GM23338 (cell line): ENCODE measurements at regions not wholly inside any gene's neighbourhood (a gene's known extent, or its start where the extent isn't known, plus 50 kb on each side); places are given as distances from the start of the nearest gene placed in this dataset.

Source experiments
- ATAC-seq: fragments of 200-7000 bp; cut with Tn5 transposase; 3 replicates; pipeline ENCODE4 v1.9.1; 2020
- DNase-seq: peaks from one replicate; pipeline ENCODE4 v3.0.0-alpha.2; 2015; ENCODE audit warnings: low spot score
- H2AFZ ChIP-seq: fragments of 200-600 bp; sonication (generic); 2 replicates; pipeline ENCODE4 v1.8.0; 2016; ENCODE audit warnings: antibody characterized with exemption, mild to moderate bottlenecking, moderate library complexity
- H3F3A ChIP-seq: fragments of 200-600 bp; sonication (generic); replicated peaks from 2 replicates; pipeline ENCODE4 v1.8.0; 2017; ENCODE audit warnings: antibody characterized with exemption, mixed run types, low read depth
- H3K27ac ChIP-seq: fragments of 200-600 bp; sonication (generic); 2 replicates; pipeline ENCODE4 v1.6.1; 2016; ENCODE audit warnings: low read depth
- H3K27me3 ChIP-seq: fragments of 200-600 bp; sonication (generic); 2 replicates; pipeline ENCODE4 v1.8.0; 2016; ENCODE audit warnings: mild to moderate bottlenecking, mixed run types, moderate library complexity; ENCODE audit not compliant: insufficient read depth
- H3K36me3 ChIP-seq: fragments of 200-600 bp; sonication (generic); 2 replicates; pipeline ENCODE4 v1.8.0; 2016; ENCODE audit warnings: mild to moderate bottlenecking; ENCODE audit not compliant: insufficient read depth
- H3K4me1 ChIP-seq: fragments of 200-600 bp; sonication (generic); 2 replicates; pipeline ENCODE4 v1.8.0; 2016; ENCODE audit warnings: mild to moderate bottlenecking, moderate library complexity; ENCODE audit not compliant: insufficient read depth
- H3K4me2 ChIP-seq: fragments of 200-600 bp; sonication (generic); 2 replicates; pipeline ENCODE4 v1.7.1; 2017; ENCODE audit warnings: mixed run types
- H3K4me3 ChIP-seq: fragments of 200-600 bp; sonication (generic); 2 replicates; pipeline ENCODE4 v1.6.1; 2016; ENCODE audit warnings: mixed run types
- H3K79me2 ChIP-seq: fragments of 200-600 bp; sonication (generic); replicated peaks from 2 replicates; pipeline ENCODE4 v1.8.0; 2017; ENCODE audit warnings: mild to moderate bottlenecking; ENCODE audit not compliant: insufficient read depth
- H3K9me2 ChIP-seq: fragments of 200-600 bp; sonication (generic); 2 replicates; pipeline ENCODE4 v1.8.0; 2017; ENCODE audit not compliant: insufficient read depth
- H4K20me1 ChIP-seq: fragments of 200-600 bp; sonication (generic); replicated peaks from 2 replicates; pipeline ENCODE4 v1.8.0; 2017; ENCODE audit warnings: mild to moderate bottlenecking; ENCODE audit not compliant: insufficient read depth
- H3K27ac Mint-ChIP-seq: 2 replicates; pipeline ENCODE4 v1.8.0; 2020; ENCODE audit warnings: inconsistent platforms, mild to moderate bottlenecking, moderate library complexity, mixed read lengths
- H3K27me3 Mint-ChIP-seq: 3 replicates; pipeline ENCODE4 v1.8.0; 2022; ENCODE audit warnings: low read depth, mild to moderate bottlenecking, moderate library complexity, mixed read lengths, inconsistent platforms; ENCODE audit not compliant: insufficient read depth, poor library complexity
- H3K36me3 Mint-ChIP-seq: 3 replicates; pipeline ENCODE4 v1.8.0; 2021; ENCODE audit warnings: low read depth, mild to moderate bottlenecking, inconsistent platforms, moderate library complexity, mixed read lengths
- H3K4me1 Mint-ChIP-seq: 3 replicates; pipeline ENCODE4 v1.8.0; 2020; ENCODE audit warnings: mild to moderate bottlenecking, inconsistent platforms, mixed read lengths
- H3K4me3 Mint-ChIP-seq: 3 replicates; pipeline ENCODE4 v1.8.0; 2021; ENCODE audit warnings: moderate library complexity, mild to moderate bottlenecking, inconsistent platforms, mixed read lengths
- H3K9me3 Mint-ChIP-seq: 3 replicates; pipeline ENCODE4 v1.8.0; 2020; ENCODE audit warnings: moderate library complexity, mild to moderate bottlenecking, inconsistent platforms, mixed read lengths
- CREB1 ChIP-seq: fragments of 250-450 bp; sonication (Bioruptor Pico); IDR thresholded peaks from 2 replicates; pipeline ENCODE4 v1.5.0; 2020; ENCODE audit warnings: low read depth, mild to moderate bottlenecking, moderate library complexity
- CTCF ChIP-seq, 2 experiments: fragments of 200-600 bp in 1 of 2; sonication (generic) in 1 of 2; conservative IDR thresholded peaks; 2 replicates each; pipeline versions ENCODE4 v1.5.1 to v1.6.1; 2016 to 2017; ENCODE audit warnings: antibody characterized with exemption in 2 of 2, low read depth in 2 of 2, mild to moderate bottlenecking in 2 of 2, moderate library complexity in 1 of 2
- EZH2 ChIP-seq: fragments of 200-600 bp; sonication (generic); IDR thresholded peaks from one replicate; pipeline ENCODE4 v1.8.0; 2017; ENCODE audit warnings: antibody characterized with exemption, mild to moderate bottlenecking, low read depth; ENCODE audit not compliant: unreplicated experiment
- EZH2phosphoT487 ChIP-seq: fragments of 200-600 bp; sonication (generic); IDR thresholded peaks from one replicate; pipeline ENCODE4 v1.8.1; 2018; ENCODE audit warnings: antibody characterized with exemption; ENCODE audit not compliant: unreplicated experiment
- JUNB ChIP-seq: IDR thresholded peaks from one replicate; pipeline ENCODE4 v1.6.1; 2016; ENCODE audit warnings: antibody characterized with exemption; ENCODE audit not compliant: unreplicated experiment
- NANOG ChIP-seq: IDR thresholded peaks from 2 replicates; pipeline ENCODE4 v1.6.1; 2016; ENCODE audit warnings: antibody characterized with exemption, borderline replicate concordance
- POLR2AphosphoS5 ChIP-seq: IDR thresholded peaks from 2 replicates; pipeline ENCODE4 v1.6.1; 2016; ENCODE audit warnings: antibody characterized with exemption, low read depth
- REST ChIP-seq: IDR thresholded peaks from one replicate; pipeline ENCODE4 v1.6.1; 2018; ENCODE audit warnings: antibody characterized with exemption; ENCODE audit not compliant: unreplicated experiment
- STAT1 ChIP-seq: IDR thresholded peaks from one replicate; pipeline ENCODE4 v1.6.1; 2016; ENCODE audit warnings: antibody characterized with exemption; ENCODE audit not compliant: unreplicated experiment
- ZNF114 ChIP-seq: fragments of 250-450 bp; sonication (Bioruptor Pico); IDR thresholded peaks from 2 replicates; pipeline ENCODE4 v1.5.0; 2020; ENCODE audit warnings: mild to moderate bottlenecking, moderate library complexity
- ZNF331 ChIP-seq: fragments of 250-450 bp; sonication (Bioruptor Pico); IDR thresholded peaks from 2 replicates; pipeline ENCODE4 v1.5.0; 2020; ENCODE audit warnings: low read depth, mild to moderate bottlenecking, moderate library complexity
- TF ChIP-seq, protein P1 (sequence below): IDR thresholded peaks from 2 replicates; pipeline ENCODE4 v1.6.1; 2016; ENCODE audit warnings: antibody characterized with exemption
- TF ChIP-seq, protein P2 (sequence below): fragments of 250-450 bp; sonication (Bioruptor Pico); IDR thresholded peaks from 2 replicates; pipeline ENCODE4 v1.5.0; 2020; ENCODE audit warnings: mild to moderate bottlenecking, moderate library complexity

DNA sequence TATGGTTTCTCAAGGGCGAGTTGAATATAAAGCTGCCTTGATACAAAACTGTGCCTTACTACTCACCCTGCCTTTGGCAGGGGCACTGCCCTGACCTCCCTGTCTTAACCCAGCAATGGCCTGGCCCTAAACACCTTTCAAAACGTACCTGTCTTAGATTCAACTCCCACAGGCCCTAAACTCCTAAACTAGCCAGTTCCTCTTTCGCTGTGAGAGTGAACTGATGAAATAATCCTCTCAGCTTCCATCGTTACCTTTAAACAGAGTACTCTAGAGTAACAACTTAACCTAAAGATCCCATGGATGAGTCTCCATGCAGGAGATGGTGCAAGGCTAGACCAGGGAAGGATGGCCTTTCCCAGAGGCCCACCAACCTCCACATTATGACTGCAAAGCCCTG is 133.0 kb upstream of the THBS1 start:
- Histone ChIP-seq H3K27ac (no peak overlapping the region), H3F3A (no peaks in the 10 kb centered on the region), H4K20me1 (no peaks in the 10 kb centered on the region), H3K4me2 (no peak overlapping the region), H3K4me3 (no peak overlapping the region), H3K9me2 (peaks cover 20% of the 10 kb centered on the region), H3K4me1 (no peaks in the 10 kb centered on the region), H2AFZ (peak overlapping the region; percentile 6; the same call in 1 of the 2 replicates), H3K27me3 (no peaks in the 10 kb centered on the region), H3K79me2 (no peaks in the 10 kb centered on the region), H3K36me3 (no peaks in the 10 kb centered on the region)
- peaks cover 12% of the 10 kb centered on the region; the same call in 2 of the 3 replicates for H3K9me3 Mint-ChIP-seq
- peaks cover 15% of the 10 kb centered on the region for H3K4me1 Mint-ChIP-seq
- H3K36me3 Mint-ChIP-seq, result peaks cover 3% of the 10 kb centered on the region; the same call in 1 of the 3 replicates
- no peaks in the 10 kb centered on the region for H3K27me3 Mint-ChIP-seq
- H3K4me3 Mint-ChIP-seq, result no peak overlapping the region
- ATAC-seq, result no peak
- peak overlapping the region; percentile 11 for H3K27ac Mint-ChIP-seq
- no peak for TF ChIP-seq NANOG
- TF ChIP-seq EZH2phosphoT487, result no peak
- no peak for TF ChIP-seq REST
- TF ChIP-seq CTCF (conservative IDR thresholded peaks at IDR 0.05; ENCODE audit: low read depth in 2 of 2), result no peak
- no peak for TF ChIP-seq EZH2
- TF ChIP-seq, protein P1, sequence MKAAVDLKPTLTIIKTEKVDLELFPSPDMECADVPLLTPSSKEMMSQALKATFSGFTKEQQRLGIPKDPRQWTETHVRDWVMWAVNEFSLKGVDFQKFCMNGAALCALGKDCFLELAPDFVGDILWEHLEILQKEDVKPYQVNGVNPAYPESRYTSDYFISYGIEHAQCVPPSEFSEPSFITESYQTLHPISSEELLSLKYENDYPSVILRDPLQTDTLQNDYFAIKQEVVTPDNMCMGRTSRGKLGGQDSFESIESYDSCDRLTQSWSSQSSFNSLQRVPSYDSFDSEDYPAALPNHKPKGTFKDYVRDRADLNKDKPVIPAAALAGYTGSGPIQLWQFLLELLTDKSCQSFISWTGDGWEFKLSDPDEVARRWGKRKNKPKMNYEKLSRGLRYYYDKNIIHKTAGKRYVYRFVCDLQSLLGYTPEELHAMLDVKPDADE, result no peak
- no peak for TF ChIP-seq STAT1
- TF ChIP-seq, protein P2, sequence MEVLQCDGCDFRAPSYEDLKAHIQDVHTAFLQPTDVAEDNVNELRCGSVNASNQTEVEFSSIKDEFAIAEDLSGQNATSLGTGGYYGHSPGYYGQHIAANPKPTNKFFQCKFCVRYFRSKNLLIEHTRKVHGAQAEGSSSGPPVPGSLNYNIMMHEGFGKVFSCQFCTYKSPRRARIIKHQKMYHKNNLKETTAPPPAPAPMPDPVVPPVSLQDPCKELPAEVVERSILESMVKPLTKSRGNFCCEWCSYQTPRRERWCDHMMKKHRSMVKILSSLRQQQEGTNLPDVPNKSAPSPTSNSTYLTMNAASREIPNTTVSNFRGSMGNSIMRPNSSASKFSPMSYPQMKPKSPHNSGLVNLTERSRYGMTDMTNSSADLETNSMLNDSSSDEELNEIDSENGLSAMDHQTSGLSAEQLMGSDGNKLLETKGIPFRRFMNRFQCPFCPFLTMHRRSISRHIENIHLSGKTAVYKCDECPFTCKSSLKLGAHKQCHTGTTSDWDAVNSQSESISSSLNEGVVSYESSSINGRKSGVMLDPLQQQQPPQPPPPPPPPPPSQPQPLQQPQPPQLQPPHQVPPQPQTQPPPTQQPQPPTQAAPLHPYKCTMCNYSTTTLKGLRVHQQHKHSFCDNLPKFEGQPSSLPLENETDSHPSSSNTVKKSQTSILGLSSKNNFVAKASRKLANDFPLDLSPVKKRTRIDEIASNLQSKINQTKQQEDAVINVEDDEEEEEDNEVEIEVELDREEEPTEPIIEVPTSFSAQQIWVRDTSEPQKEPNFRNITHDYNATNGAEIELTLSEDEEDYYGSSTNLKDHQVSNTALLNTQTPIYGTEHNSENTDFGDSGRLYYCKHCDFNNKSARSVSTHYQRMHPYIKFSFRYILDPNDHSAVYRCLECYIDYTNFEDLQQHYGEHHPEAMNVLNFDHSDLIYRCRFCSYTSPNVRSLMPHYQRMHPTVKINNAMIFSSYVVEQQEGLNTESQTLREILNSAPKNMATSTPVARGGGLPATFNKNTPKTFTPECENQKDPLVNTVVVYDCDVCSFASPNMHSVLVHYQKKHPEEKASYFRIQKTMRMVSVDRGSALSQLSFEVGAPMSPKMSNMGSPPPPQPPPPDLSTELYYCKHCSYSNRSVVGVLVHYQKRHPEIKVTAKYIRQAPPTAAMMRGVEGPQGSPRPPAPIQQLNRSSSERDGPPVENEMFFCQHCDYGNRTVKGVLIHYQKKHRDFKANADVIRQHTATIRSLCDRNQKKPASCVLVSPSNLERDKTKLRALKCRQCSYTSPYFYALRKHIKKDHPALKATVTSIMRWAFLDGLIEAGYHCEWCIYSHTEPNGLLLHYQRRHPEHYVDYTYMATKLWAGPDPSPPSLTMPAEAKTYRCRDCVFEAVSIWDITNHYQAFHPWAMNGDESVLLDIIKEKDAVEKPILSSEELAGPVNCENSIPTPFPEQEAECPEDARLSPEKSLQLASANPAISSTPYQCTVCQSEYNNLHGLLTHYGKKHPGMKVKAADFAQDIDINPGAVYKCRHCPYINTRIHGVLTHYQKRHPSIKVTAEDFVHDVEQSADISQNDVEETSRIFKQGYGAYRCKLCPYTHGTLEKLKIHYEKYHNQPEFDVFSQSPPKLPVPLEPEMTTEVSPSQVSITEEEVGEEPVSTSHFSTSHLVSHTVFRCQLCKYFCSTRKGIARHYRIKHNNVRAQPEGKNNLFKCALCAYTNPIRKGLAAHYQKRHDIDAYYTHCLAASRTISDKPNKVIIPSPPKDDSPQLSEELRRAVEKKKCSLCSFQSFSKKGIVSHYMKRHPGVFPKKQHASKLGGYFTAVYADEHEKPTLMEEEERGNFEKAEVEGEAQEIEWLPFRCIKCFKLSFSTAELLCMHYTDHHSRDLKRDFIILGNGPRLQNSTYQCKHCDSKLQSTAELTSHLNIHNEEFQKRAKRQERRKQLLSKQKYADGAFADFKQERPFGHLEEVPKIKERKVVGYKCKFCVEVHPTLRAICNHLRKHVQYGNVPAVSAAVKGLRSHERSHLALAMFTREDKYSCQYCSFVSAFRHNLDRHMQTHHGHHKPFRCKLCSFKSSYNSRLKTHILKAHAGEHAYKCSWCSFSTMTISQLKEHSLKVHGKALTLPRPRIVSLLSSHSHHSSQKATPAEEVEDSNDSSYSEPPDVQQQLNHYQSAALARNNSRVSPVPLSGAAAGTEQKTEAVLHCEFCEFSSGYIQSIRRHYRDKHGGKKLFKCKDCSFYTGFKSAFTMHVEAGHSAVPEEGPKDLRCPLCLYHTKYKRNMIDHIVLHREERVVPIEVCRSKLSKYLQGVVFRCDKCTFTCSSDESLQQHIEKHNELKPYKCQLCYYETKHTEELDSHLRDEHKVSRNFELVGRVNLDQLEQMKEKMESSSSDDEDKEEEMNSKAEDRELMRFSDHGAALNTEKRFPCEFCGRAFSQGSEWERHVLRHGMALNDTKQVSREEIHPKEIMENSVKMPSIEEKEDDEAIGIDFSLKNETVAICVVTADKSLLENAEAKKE (CRISPR knock-in tag), result no peak
- no peak for TF ChIP-seq POLR2AphosphoS5
- no peak for TF ChIP-seq ZNF331 (CRISPR knock-in tag)
- no peak for TF ChIP-seq ZNF114 (CRISPR knock-in tag)
- TF ChIP-seq JUNB, result no peak
- no peak for TF ChIP-seq CREB1 (CRISPR knock-in tag)
- DNase-seq, result no peak
